Choroid plexus epithelial cell (primary cell): ENCODE measurements at regions not wholly inside any gene's neighbourhood (a gene's known extent, or its start where the extent isn't known, plus 50 kb on each side); places are given as distances from the start of the nearest gene placed in this dataset.
A peak's percentile ranks its signal among the peaks of the same experiment; 100 is the strongest.

ENCODE experiments used
- DNase-seq: peaks from one replicate; pipeline ENCODE4 v3.0.0-alpha.2; 2010; ENCODE audit warnings: low read depth
- H3K4me3 ChIP-seq: 2 replicates; pipeline ENCODE4 v1.5.1; 2011; ENCODE audit warnings: low read depth, mild to moderate bottlenecking, control low read depth, low read length, moderate library complexity
- CTCF ChIP-seq: conservative IDR thresholded peaks from 2 replicates; pipeline ENCODE4 v1.5.1; 2011; ENCODE audit warnings: low read depth, mild to moderate bottlenecking, control low read depth, inconsistent platforms, low read length, moderate library complexity

- no peak overlapping the region for H3K4me3 ChIP-seq
- no peak for TF ChIP-seq CTCF
- no peak for DNase-seq
Measured at GRCh38 chr10:31190488-31190887, 128.5 kb upstream of the ZEB1 start.

- no peak for TF ChIP-seq CTCF
Measured at GRCh38 chr10:31192475-31192874, 126.5 kb upstream of the ZEB1 start.

GRCh38 chr10:31194986-31195385 is 124.0 kb upstream of the ZEB1 start:
- no peak for TF ChIP-seq CTCF
- peak; percentile 62 for DNase-seq
- no peak overlapping the region for H3K4me3 ChIP-seq

More at GRCh38 chr10:31192475-31192874, 126.5 kb upstream of the ZEB1 start:
- DNase-seq, result no peak
- no peak overlapping the region for H3K4me3 ChIP-seq

- no peak for TF ChIP-seq CTCF
- DNase-seq, result no peak
Measured at GRCh38 chr10:31197886-31198285, 121.1 kb upstream of the ZEB1 start.

GRCh38 chr10:31204090-31204489 is 114.9 kb upstream of the ZEB1 start:
- peak; percentile 70 for DNase-seq
- no peak for TF ChIP-seq CTCF
- H3K4me3 ChIP-seq, result no peak overlapping the region

More at GRCh38 chr10:31197886-31198285, 121.1 kb upstream of the ZEB1 start:
- H3K4me3 ChIP-seq, result no peak overlapping the region

GRCh38 chr10:31207636-31208035 is 111.4 kb upstream of the ZEB1 start:
- no peak overlapping the region for H3K4me3 ChIP-seq
- no peak for DNase-seq
- no peak for TF ChIP-seq CTCF

GRCh38 chr10:31209478-31209877 is 109.5 kb upstream of the ZEB1 start:
- H3K4me3 ChIP-seq, result no peak overlapping the region
- TF ChIP-seq CTCF, result no peak
- DNase-seq, result no peak
